Glutamatergic neuron (in vitro differentiated cells): ENCODE measurements at regions not wholly inside any gene's neighbourhood (a gene's known extent, or its start where the extent isn't known, plus 50 kb on each side); places are given as distances from the start of the nearest gene placed in this dataset.

Experiments used
- DNase-seq: peaks from one replicate; pipeline ENCODE4 v3.0.0; 2022
- H3K27ac Mint-ChIP-seq: one replicate; pipeline ENCODE4 v1.8.0; 2020; ENCODE audit warnings: mild to moderate bottlenecking, mixed read lengths, inconsistent platforms; ENCODE audit not compliant: unreplicated experiment
- H3K27me3 Mint-ChIP-seq: one replicate; pipeline ENCODE4 v1.8.0; 2020; ENCODE audit warnings: mild to moderate bottlenecking, moderate library complexity, mixed read lengths, inconsistent platforms; ENCODE audit not compliant: unreplicated experiment
- H3K36me3 Mint-ChIP-seq: one replicate; pipeline ENCODE4 v1.8.0; 2020; ENCODE audit warnings: mild to moderate bottlenecking, mixed read lengths, inconsistent platforms; ENCODE audit not compliant: unreplicated experiment
- H3K4me1 Mint-ChIP-seq: one replicate; pipeline ENCODE4 v1.8.0; 2020; ENCODE audit warnings: mild to moderate bottlenecking, low read depth, mixed read lengths, inconsistent platforms; ENCODE audit not compliant: unreplicated experiment
- H3K4me3 Mint-ChIP-seq: one replicate; pipeline ENCODE4 v1.8.0; 2020; ENCODE audit warnings: mild to moderate bottlenecking, mixed read lengths, inconsistent platforms; ENCODE audit not compliant: unreplicated experiment
- H3K9me3 Mint-ChIP-seq: one replicate; pipeline ENCODE4 v1.8.0; 2020; ENCODE audit warnings: mild to moderate bottlenecking, moderate library complexity, mixed read lengths, inconsistent platforms; ENCODE audit not compliant: unreplicated experiment
- CTCF ChIP-seq: fragments of 200-600 bp; sonication (generic); IDR thresholded peaks from one replicate; pipeline ENCODE4 v1.5.0; 2021; ENCODE audit not compliant: partially characterized antibody, unreplicated experiment

GRCh38 chr2:192560326-192560725, 365.6 kb upstream of the TMEFF2 start:
- H3K4me3 Mint-ChIP-seq, result no peak overlapping the region
- no peaks in the 10 kb centered on the region for H3K4me1 Mint-ChIP-seq
- TF ChIP-seq CTCF, result no peak
- H3K27ac Mint-ChIP-seq, result no peak overlapping the region
- no peaks in the 10 kb centered on the region for H3K9me3 Mint-ChIP-seq
- H3K27me3 Mint-ChIP-seq, result no peaks in the 10 kb centered on the region
- no peaks in the 10 kb centered on the region for H3K36me3 Mint-ChIP-seq
- no peak for DNase-seq

GRCh38 chr2:192559587-192559986, 364.9 kb upstream of the TMEFF2 start:
- no peaks in the 10 kb centered on the region for H3K9me3 Mint-ChIP-seq
- no peak for TF ChIP-seq CTCF

GRCh38 chr2:192558637-192559036, 363.9 kb upstream of the TMEFF2 start:
- DNase-seq, result no peak
- no peak for TF ChIP-seq CTCF
- H3K27ac Mint-ChIP-seq, result no peak overlapping the region
- no peak overlapping the region for H3K4me3 Mint-ChIP-seq
- H3K4me1 Mint-ChIP-seq, result no peaks in the 10 kb centered on the region
- no peaks in the 10 kb centered on the region for H3K9me3 Mint-ChIP-seq
- no peaks in the 10 kb centered on the region for H3K27me3 Mint-ChIP-seq
- no peaks in the 10 kb centered on the region for H3K36me3 Mint-ChIP-seq

More at GRCh38 chr2:192559587-192559986, 364.9 kb upstream of the TMEFF2 start:
- Mint-ChIP-seq H3K27ac (no peak overlapping the region), H3K4me3 (no peak overlapping the region), H3K4me1 (no peaks in the 10 kb centered on the region), H3K27me3 (no peaks in the 10 kb centered on the region), H3K36me3 (no peaks in the 10 kb centered on the region)
- no peak for DNase-seq

GRCh38 chr2:192555740-192556139, 361.0 kb upstream of the TMEFF2 start:
- Mint-ChIP-seq H3K4me1 (no peaks in the 10 kb centered on the region), H3K27me3 (no peaks in the 10 kb centered on the region), H3K36me3 (no peaks in the 10 kb centered on the region), H3K27ac (no peak overlapping the region), H3K9me3 (no peaks in the 10 kb centered on the region), H3K4me3 (no peak overlapping the region)
- no peak for DNase-seq
- no peak for TF ChIP-seq CTCF

GRCh38 chr2:192551760-192552159, 357.0 kb upstream of the TMEFF2 start:
- no peak for TF ChIP-seq CTCF
- no peaks in the 10 kb centered on the region for H3K4me1 Mint-ChIP-seq
- no peak for DNase-seq
- no peaks in the 10 kb centered on the region for H3K36me3 Mint-ChIP-seq
- no peaks in the 10 kb centered on the region for H3K27me3 Mint-ChIP-seq
- no peaks in the 10 kb centered on the region for H3K9me3 Mint-ChIP-seq
- no peak overlapping the region for H3K27ac Mint-ChIP-seq
- no peak overlapping the region for H3K4me3 Mint-ChIP-seq
